Type B pancreatic cell (in vitro differentiated cells): ENCODE measurements at regions not wholly inside any gene's neighbourhood (a gene's known extent, or its start where the extent isn't known, plus 50 kb on each side); places are given as distances from the start of the nearest gene placed in this dataset.

ENCODE experiments used
- DNase-seq: peaks from one replicate; pipeline ENCODE4 v3.0.0; 2021; ENCODE audit warnings: mixed read lengths; ENCODE audit not compliant: unreplicated experiment; ENCODE audit errors: extremely low spot score
- H3K27ac Mint-ChIP-seq: 2 replicates; pipeline ENCODE4 v1.8.0; 2021; ENCODE audit warnings: mild to moderate bottlenecking, mixed read lengths
- H3K27me3 Mint-ChIP-seq: 2 replicates; pipeline ENCODE4 v1.8.0; 2021; ENCODE audit warnings: mixed read lengths
- H3K36me3 Mint-ChIP-seq: 2 replicates; pipeline ENCODE4 v1.8.0; 2021; ENCODE audit warnings: mixed read lengths
- H3K4me1 Mint-ChIP-seq: one replicate; pipeline ENCODE4 v1.8.0; 2021; ENCODE audit warnings: mixed read lengths; ENCODE audit not compliant: unreplicated experiment
- H3K4me3 Mint-ChIP-seq: 2 replicates; pipeline ENCODE4 v1.8.0; 2021; ENCODE audit warnings: mild to moderate bottlenecking, mixed read lengths
- H3K9me3 Mint-ChIP-seq: 2 replicates; pipeline ENCODE4 v1.8.0; 2021; ENCODE audit warnings: mixed read lengths
- CTCF ChIP-seq: fragments of 200-600 bp; sonication (generic); conservative IDR thresholded peaks from 2 replicates; pipeline ENCODE4 v1.5.0; 2021; ENCODE audit warnings: antibody characterized with exemption, mild to moderate bottlenecking

GRCh38 chr11:27896096-27896495, 195.8 kb upstream of the BDNF start:
- H3K9me3 Mint-ChIP-seq, result no peaks in the 10 kb centered on the region
- no peaks in the 10 kb centered on the region for H3K36me3 Mint-ChIP-seq
- H3K4me1 Mint-ChIP-seq, result no peaks in the 10 kb centered on the region
- H3K4me3 Mint-ChIP-seq, result no peak overlapping the region
- H3K27ac Mint-ChIP-seq, result no peak overlapping the region
- DNase-seq, result no peak
- peaks cover 6% of the 10 kb centered on the region for H3K27me3 Mint-ChIP-seq
- TF ChIP-seq CTCF, result no peak

- DNase-seq, result no peak
- H3K4me3 Mint-ChIP-seq, result no peak overlapping the region
- no peaks in the 10 kb centered on the region for H3K4me1 Mint-ChIP-seq
- no peak overlapping the region for H3K27ac Mint-ChIP-seq
- H3K9me3 Mint-ChIP-seq, result peaks cover 4% of the 10 kb centered on the region
- no peak for TF ChIP-seq CTCF
- peaks cover 12% of the 10 kb centered on the region for H3K27me3 Mint-ChIP-seq
- no peaks in the 10 kb centered on the region for H3K36me3 Mint-ChIP-seq
Measured at GRCh38 chr11:27894552-27894951, 194.3 kb upstream of the BDNF start.

- DNase-seq, result no peak
- Mint-ChIP-seq H3K36me3 (no peaks in the 10 kb centered on the region), H3K4me1 (no peaks in the 10 kb centered on the region), H3K27me3 (peaks cover 19% of the 10 kb centered on the region), H3K9me3 (peaks cover 4% of the 10 kb centered on the region), H3K4me3 (no peak overlapping the region), H3K27ac (no peak overlapping the region)
- no peak for TF ChIP-seq CTCF
Measured at GRCh38 chr11:27886857-27887256, 186.6 kb upstream of the BDNF start.

GRCh38 chr11:27882066-27882697, 181.9 kb upstream of the BDNF start:
- no peak for TF ChIP-seq CTCF
- H3K4me3 Mint-ChIP-seq, result no peak overlapping the region
- H3K4me1 Mint-ChIP-seq, result no peaks in the 10 kb centered on the region
- H3K9me3 Mint-ChIP-seq, result no peaks in the 10 kb centered on the region
- DNase-seq, result no peak
- H3K27me3 Mint-ChIP-seq, result peaks cover 4% of the 10 kb centered on the region
- no peak overlapping the region for H3K27ac Mint-ChIP-seq
- H3K36me3 Mint-ChIP-seq, result no peaks in the 10 kb centered on the region

- DNase-seq, result no peak
- Mint-ChIP-seq H3K36me3 (no peaks in the 10 kb centered on the region), H3K9me3 (peaks cover 4% of the 10 kb centered on the region), H3K27me3 (no peaks in the 10 kb centered on the region), H3K27ac (no peak overlapping the region), H3K4me1 (peaks cover 14% of the 10 kb centered on the region), H3K4me3 (no peak overlapping the region)
- TF ChIP-seq CTCF, result no peak
Measured at GRCh38 chr11:27875831-27876775, 175.8 kb upstream of the BDNF start.
